Transverse colon (tissue), 4 donors: ENCODE measurements at regions not wholly inside any gene's neighbourhood (a gene's known extent, or its start where the extent isn't known, plus 50 kb on each side); places are given as distances from the start of the nearest gene placed in this dataset.
A peak's percentile ranks its signal among the peaks of the same experiment; 100 is the strongest.

ENCODE experiments used
- DNase-seq: peaks from one replicate; pipeline ENCODE4 v3.0.0-alpha.2; 2019
- H3K27ac ChIP-seq, 4 donors: fragments of 200-600 bp; sonication (generic); 2 replicates each; pipeline ENCODE4 v1.5.1; 2016 to 2018; ENCODE audit warnings: inconsistent platforms in 4 of 4
- H3K27me3 ChIP-seq: fragments of 200-600 bp; sonication (generic); 2 replicates; pipeline ENCODE4 v1.5.1; 2017; ENCODE audit warnings: inconsistent platforms
- H3K36me3 ChIP-seq, 4 donors: fragments of 200-600 bp; sonication (generic); 2 replicates each; pipeline ENCODE4 v1.5.1; 2017 to 2019; ENCODE audit warnings: inconsistent platforms in 4 of 4
- H3K4me1 ChIP-seq, 4 donors: fragments of 200-600 bp; sonication (generic); 2 replicates each; pipeline ENCODE4 v1.5.1; 2017 to 2020; ENCODE audit warnings: inconsistent platforms in 4 of 4
- H3K4me3 ChIP-seq, 4 donors: fragments of 200-600 bp; sonication (generic); 1 replicate in 1 of 4; 2 replicates in 3 of 4; pipeline versions ENCODE4 v1.5.1 to v1.6.1; 2017 to 2019; ENCODE audit warnings: inconsistent platforms in 4 of 4
- H3K9me3 ChIP-seq, 2 donors: fragments of 200-600 bp; sonication (generic); 2 replicates each; pipeline ENCODE4 v1.5.1; 2017 to 2019; ENCODE audit warnings: inconsistent platforms in 2 of 2
- EP300 ChIP-seq: sonication (generic); formaldehyde crosslinking; IDR thresholded peaks from one replicate; pipeline ENCODE4 v1.6.1; 2017; ENCODE audit warnings: antibody characterized with exemption, low read depth
- POLR2A ChIP-seq: fragments of 450-650 bp; IDR thresholded peaks from one replicate; pipeline ENCODE4 v1.6.1; 2016; ENCODE audit warnings: antibody characterized with exemption, mild to moderate bottlenecking, moderate library complexity
- POLR2AphosphoS5 ChIP-seq, 3 donors: sonication (generic); formaldehyde crosslinking; IDR thresholded peaks; one replicate each; pipeline ENCODE4 v1.6.1; 2016; ENCODE audit warnings: antibody characterized with exemption in 3 of 3
- WGBS, 2 donors: methylation state at CpG; one replicate each; pipeline ENCODE4 v1.1.5; 2018; ENCODE audit warnings: low coverage in 1 of 2; 5-methylcytosine and 5-hydroxymethylcytosine counted together
- in situ Hi-C, 4 donors: fragments of 200-750 bp; cut with MboI; loops; one replicate each; pipeline versions ENCODE4 v1.15.0 to v1.15.1; 2017; ENCODE audit warnings: low sequenced_read_pairs in 3 of 4, low pct_ligation_motif_present in 1 of 4, low pct_unique_long_range_greater_than_20kb in 1 of 4
- intact Hi-C: fragments of 100-400 bp; cut with DNase I; formaldehyde crosslinking; loops from one replicate; pipeline ENCODE4 v1.15.1; 2023; ENCODE audit warnings: low total_unique reads
- TF ChIP-seq, protein P1 (sequence below), 5 experiments: fragments of 200-600 bp in 3 of 5; fragments of 450-650 bp in 2 of 5; sonication (generic) in 3 of 5; IDR thresholded peaks; 1 replicate in 2 of 5; 2 replicates in 3 of 5; pipeline ENCODE4 v1.5.1; 2016 to 2017; ENCODE audit warnings: antibody characterized with exemption in 5 of 5, inconsistent platforms in 3 of 5, mild to moderate bottlenecking in 2 of 5, moderate library complexity in 1 of 5

DNA sequence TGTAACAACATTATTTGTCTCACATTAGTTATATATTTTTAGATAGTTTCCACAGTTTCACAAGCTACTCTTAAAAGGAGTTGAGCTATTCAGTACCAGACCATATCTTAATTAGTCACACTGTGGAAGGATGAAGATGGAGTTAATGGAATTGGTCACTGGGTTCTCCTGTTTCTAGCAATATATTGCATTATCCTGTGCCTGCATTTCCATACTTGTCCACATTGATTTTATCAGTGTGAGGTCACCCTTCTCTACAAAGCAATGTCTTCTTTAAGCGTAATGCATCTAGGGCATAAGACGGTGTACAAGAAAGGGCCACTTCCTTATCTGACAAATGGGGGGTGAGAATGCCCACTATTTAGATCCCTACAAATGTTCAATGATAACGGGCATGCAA is 216.8 kb upstream of the TANK start:
- in situ Hi-C loops = no loop called here
- intact Hi-C loops = no loop called here

DNA sequence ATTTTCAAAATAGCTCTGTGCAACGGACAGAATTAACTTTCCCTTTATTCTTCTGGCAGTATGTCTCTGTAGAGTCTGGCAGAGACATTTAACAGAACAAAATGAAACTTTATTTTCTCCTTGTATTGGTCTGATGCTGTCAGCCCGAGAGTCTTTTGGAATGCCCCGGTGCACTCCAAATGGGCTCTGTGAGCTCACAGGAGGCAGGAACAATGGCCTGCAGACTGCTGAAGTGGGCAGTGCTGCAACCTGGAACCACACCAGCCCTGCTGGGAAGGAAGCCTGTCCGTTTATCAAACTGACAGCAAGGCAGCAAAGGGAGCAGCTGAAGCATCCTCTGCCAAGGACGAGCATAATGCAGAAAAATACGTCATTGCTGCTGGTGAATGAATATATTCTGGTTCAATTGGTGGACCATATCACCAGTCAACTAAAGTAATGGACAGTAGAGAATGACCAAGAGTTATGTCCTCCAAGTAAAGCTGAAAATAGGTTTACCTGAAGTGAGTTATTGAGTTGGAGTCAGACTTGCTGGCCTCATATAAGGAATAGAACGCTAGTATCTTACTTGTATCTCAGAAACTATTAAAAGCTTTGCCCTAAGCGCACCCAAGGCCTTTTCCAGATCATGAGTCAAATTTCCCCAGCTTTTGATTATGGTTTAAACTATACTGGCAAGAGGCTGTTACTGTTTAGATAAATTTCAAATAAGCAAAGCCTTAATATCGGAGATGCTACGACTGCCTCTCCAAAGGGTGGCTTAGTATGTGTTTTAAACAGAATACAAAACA is 207.6 kb upstream of the TANK start:
- intact Hi-C loops = loop anchor here (10.0 kb wide), 1 partner anchor 688 kb away; no protein-coding TSS in a partner anchor
- peak overlapping the region; percentile 25 to 72 (median 68) for H3K27ac ChIP-seq
- peak; percentile 20 for DNase-seq
- H3K36me3 ChIP-seq = no peaks in the 10 kb centered on the region
- H3K4me1 ChIP-seq = peaks cover 0 to 5% (median 3%) of the 10 kb centered on the region in 4 donors
- WGBS, 2 donors = 60 to 62% methylated on average over 6 to 10 of the region's 10 CpGs
- no peak overlapping the region for H3K4me3 ChIP-seq
- H3K27me3 ChIP-seq = no peaks in the 10 kb centered on the region
- in situ Hi-C loops = loop anchor here in 1 of 4 donors (25.0 kb wide), 1 partner anchor 865 kb away; no protein-coding TSS in a partner anchor
- no peak for TF ChIP-seq POLR2A
- TF ChIP-seq, protein P1, sequence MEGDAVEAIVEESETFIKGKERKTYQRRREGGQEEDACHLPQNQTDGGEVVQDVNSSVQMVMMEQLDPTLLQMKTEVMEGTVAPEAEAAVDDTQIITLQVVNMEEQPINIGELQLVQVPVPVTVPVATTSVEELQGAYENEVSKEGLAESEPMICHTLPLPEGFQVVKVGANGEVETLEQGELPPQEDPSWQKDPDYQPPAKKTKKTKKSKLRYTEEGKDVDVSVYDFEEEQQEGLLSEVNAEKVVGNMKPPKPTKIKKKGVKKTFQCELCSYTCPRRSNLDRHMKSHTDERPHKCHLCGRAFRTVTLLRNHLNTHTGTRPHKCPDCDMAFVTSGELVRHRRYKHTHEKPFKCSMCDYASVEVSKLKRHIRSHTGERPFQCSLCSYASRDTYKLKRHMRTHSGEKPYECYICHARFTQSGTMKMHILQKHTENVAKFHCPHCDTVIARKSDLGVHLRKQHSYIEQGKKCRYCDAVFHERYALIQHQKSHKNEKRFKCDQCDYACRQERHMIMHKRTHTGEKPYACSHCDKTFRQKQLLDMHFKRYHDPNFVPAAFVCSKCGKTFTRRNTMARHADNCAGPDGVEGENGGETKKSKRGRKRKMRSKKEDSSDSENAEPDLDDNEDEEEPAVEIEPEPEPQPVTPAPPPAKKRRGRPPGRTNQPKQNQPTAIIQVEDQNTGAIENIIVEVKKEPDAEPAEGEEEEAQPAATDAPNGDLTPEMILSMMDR (IDR thresholded peaks at IDR 0.05) = no peak
- no peak for TF ChIP-seq EP300
- peak in 2 of 3 donors; percentile 8 to 40 for TF ChIP-seq POLR2AphosphoS5 (IDR thresholded peaks at IDR 0.05)
- H3K9me3 ChIP-seq = no peaks in the 10 kb centered on the region

More for the DNA sequence above, 216.8 kb upstream of the TANK start:
- no peak for DNase-seq
- no peak overlapping the region for H3K4me3 ChIP-seq
- 86 to 96% methylated on average over 2 to 3 of the region's 3 CpGs for WGBS, 2 donors
- no peaks in the 10 kb centered on the region for H3K9me3 ChIP-seq
- H3K27me3 ChIP-seq = no peaks in the 10 kb centered on the region
- H3K36me3 ChIP-seq = no peaks in the 10 kb centered on the region
- peaks cover 0 to 7% (median 0%) of the 10 kb centered on the region in 4 donors for H3K4me1 ChIP-seq
- no peak overlapping the region for H3K27ac ChIP-seq
- TF ChIP-seq POLR2A = no peak
- no peak for TF ChIP-seq EP300
- TF ChIP-seq, protein P1 (IDR thresholded peaks at IDR 0.05) = no peak

DNA sequence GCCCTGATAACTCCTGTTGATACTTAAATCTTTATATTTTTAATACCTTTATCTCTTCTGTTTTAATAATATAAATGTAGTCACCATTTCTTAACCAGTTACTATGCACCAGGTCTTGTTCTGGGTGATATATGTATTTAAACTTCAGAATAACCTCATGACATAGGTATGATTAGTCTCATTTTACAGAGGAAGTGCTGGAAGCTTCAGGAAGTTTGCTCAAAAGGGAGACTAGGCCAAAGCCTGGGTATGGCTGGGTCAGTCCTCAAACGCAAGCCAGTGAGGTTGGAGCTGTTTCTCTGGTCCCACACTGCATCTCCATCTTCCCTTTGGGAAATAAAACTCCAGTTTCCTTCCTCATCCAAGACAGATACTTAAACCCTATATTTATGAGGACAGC is 204.7 kb upstream of the TANK start:
- in situ Hi-C loops = loop anchor here in 1 of 4 donors (25.0 kb wide), 1 partner anchor 868 kb away; no protein-coding TSS in a partner anchor

DNA sequence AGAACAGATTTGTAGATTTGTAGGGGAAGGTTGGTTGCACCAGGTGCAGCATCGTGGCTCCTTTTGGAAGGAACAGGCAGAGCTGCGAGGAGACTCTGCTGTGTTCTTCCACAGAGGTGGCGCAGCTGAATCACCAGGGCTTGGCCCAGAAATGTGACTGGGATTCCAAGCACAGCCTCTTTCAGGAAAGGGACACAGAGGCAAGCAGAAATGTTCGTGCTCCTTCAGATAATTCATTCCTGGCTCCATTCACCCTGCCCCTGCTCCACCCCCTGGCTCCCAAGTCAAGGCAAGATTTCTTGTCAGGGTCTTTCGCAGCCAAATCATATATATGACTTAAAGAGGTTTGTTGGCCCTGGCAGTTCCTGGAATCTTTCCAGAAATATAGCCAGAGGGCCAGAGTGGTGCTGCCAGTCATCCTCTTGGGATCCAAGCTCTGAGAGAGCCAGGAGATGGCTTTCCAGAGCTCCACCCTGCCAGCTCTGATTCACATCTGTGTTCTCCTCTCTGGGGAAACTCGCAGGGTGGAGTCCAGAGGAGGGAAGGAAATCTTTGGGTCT is 203.9 kb upstream of the TANK start:
- H3K4me1 ChIP-seq = peaks cover 0 to 5% (median 3%) of the 10 kb centered on the region in 4 donors
- H3K27ac ChIP-seq = peak overlapping the region in 1 of 4 donors; percentile 14
- H3K27me3 ChIP-seq = no peaks in the 10 kb centered on the region
- TF ChIP-seq POLR2AphosphoS5 (IDR thresholded peaks at IDR 0.05) (no peak), EP300 (no peak), POLR2A (no peak)
- TF ChIP-seq, protein P1 (IDR thresholded peaks at IDR 0.05) = no peak
- no peak overlapping the region for H3K4me3 ChIP-seq
- intact Hi-C loops = loop anchor here (10.0 kb wide), 1 partner anchor 692 kb away; no protein-coding TSS in a partner anchor
- no peak for DNase-seq
- H3K9me3 ChIP-seq = no peaks in the 10 kb centered on the region
- in situ Hi-C loops = loop anchor here in 1 of 4 donors (25.0 kb wide), 1 partner anchor 869 kb away; no protein-coding TSS in a partner anchor
- no peaks in the 10 kb centered on the region for H3K36me3 ChIP-seq
- 22 to 71% methylated on average over 1 to 6 of the region's 6 CpGs for WGBS, 2 donors

More for the DNA sequence above, 204.7 kb upstream of the TANK start:
- intact Hi-C loops = loop anchor here (10.0 kb wide), 1 partner anchor 691 kb away; no protein-coding TSS in a partner anchor
- no peaks in the 10 kb centered on the region for H3K36me3 ChIP-seq
- no peaks in the 10 kb centered on the region for H3K9me3 ChIP-seq
- H3K4me1 ChIP-seq = peaks cover 0 to 5% (median 3%) of the 10 kb centered on the region in 4 donors
- 57 to 89% methylated on average over 1 of the region's 1 CpG for WGBS, 2 donors
- DNase-seq = no peak
- TF ChIP-seq POLR2A = no peak
- TF ChIP-seq POLR2AphosphoS5 (IDR thresholded peaks at IDR 0.05) = no peak
- H3K27me3 ChIP-seq = no peaks in the 10 kb centered on the region
- H3K27ac ChIP-seq = peak overlapping the region in 1 of 4 donors; percentile 14
- H3K4me3 ChIP-seq = no peak overlapping the region
